ENCODE measurements at regions not wholly inside any gene's neighbourhood (a gene's known extent, or its start where the extent isn't known, plus 50 kb on each side); places are given as distances from the start of the nearest gene placed in this dataset.

DNA sequence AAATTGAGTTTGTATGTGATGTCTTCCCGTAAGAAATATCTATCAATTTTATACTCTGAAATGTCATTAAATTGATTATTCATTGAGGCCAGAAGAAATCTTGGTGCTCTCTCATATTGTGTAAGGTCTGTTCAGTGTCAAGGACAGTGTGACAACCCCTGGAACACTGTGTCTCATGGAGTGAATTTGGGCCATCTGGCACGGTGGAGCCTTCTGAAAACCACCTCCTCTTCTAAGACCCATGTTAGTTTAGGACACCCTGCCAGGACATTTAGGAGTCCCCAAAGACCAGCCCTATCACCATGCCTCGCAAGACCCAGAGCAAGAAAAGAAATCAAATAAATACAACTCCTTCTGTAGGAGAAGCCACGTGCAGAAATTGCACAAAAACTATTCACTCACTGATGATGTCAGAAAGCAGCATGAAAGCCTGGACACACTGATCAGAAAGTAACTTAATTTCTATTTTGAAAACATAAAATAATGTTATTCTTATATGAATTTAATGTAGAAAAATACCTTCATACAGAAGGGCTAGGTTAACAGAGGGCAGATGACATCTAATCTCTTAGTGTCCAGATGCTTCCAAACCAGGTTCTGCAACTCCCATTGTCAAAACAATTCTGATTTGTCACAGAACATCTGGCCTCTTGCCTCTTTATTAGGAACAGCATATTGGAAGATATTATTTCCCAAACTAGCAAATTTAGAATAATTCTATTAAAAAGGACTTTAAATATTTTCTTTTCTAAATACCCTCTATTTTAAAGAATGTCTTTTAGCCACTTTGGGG lies 298.8 kb downstream of the NR2F1-AS1 start:
- Mint-ChIP-seq H3K4me1 (no peaks in the 10 kb centered on the region), H3K9me3 (peaks cover 0 to 11% (median 5%) of the 10 kb centered on the region in 7 donors), H3K36me3 (peaks cover 5% of the 10 kb centered on the region), H3K4me3 (no peak overlapping the region), H3K27ac (no peak overlapping the region), H3K27me3 (peaks cover 4% of the 10 kb centered on the region)
- no peak for ATAC-seq (ENCODE audit: low read depth in 2 of 2)
- Histone ChIP-seq H3K9me3 (ENCODE audit: control insufficient read depth in 2 of 2, low read length in 2 of 2) (no peaks in the 10 kb centered on the region), H3K27ac (ENCODE audit: insufficient read depth, low read length, poor library complexity, severe bottlenecking) (no peak overlapping the region), H3K36me3 (ENCODE audit: control insufficient read depth, insufficient read depth, low read length) (no peaks in the 10 kb centered on the region), H3K4me3 (ENCODE audit: low read depth, low read length) (no peak overlapping the region), H3K27me3 (ENCODE audit: control insufficient read depth, insufficient read depth, low read length) (no peaks in the 10 kb centered on the region), H3K4me1 (ENCODE audit: control insufficient read depth, insufficient read depth, low read length, poor library complexity, severe bottlenecking) (no peaks in the 10 kb centered on the region)
- DNase-seq = no peak

GRCh38 chr5:93280518-93280917 lies 300.5 kb downstream of the NR2F1-AS1 start:
- no peak overlapping the region for H3K27ac Mint-ChIP-seq
- peaks cover 0 to 2% (median 0%) of the 10 kb centered on the region in 7 donors for H3K9me3 Mint-ChIP-seq
- DNase-seq (no peak), ATAC-seq (ENCODE audit: low read depth in 2 of 2) (no peak)
- no peak overlapping the region for H3K4me3 Mint-ChIP-seq
- Histone ChIP-seq H3K4me3 (ENCODE audit: low read depth, low read length) (no peak overlapping the region), H3K36me3 (ENCODE audit: control insufficient read depth, insufficient read depth, low read length) (no peaks in the 10 kb centered on the region), H3K9me3 (ENCODE audit: control insufficient read depth in 2 of 2, low read length in 2 of 2) (no peaks in the 10 kb centered on the region), H3K4me1 (ENCODE audit: control insufficient read depth, insufficient read depth, low read length, poor library complexity, severe bottlenecking) (no peaks in the 10 kb centered on the region), H3K27me3 (ENCODE audit: control insufficient read depth, insufficient read depth, low read length) (no peaks in the 10 kb centered on the region), H3K27ac (ENCODE audit: insufficient read depth, low read length, poor library complexity, severe bottlenecking) (no peak overlapping the region)
- H3K27me3 Mint-ChIP-seq = peaks cover 4% of the 10 kb centered on the region
- no peaks in the 10 kb centered on the region for H3K4me1 Mint-ChIP-seq
- H3K36me3 Mint-ChIP-seq = no peaks in the 10 kb centered on the region

- no peak for DNase-seq
- no peaks in the 10 kb centered on the region for H3K27me3 ChIP-seq (ENCODE audit: control insufficient read depth, insufficient read depth, low read length)
- no peak overlapping the region for H3K27ac ChIP-seq (ENCODE audit: insufficient read depth, low read length, poor library complexity, severe bottlenecking)
- no peak overlapping the region for H3K4me3 Mint-ChIP-seq
- no peak overlapping the region for H3K27ac Mint-ChIP-seq
- peaks cover 0 to 2% (median 0%) of the 10 kb centered on the region in 7 donors for H3K9me3 Mint-ChIP-seq
- H3K9me3 ChIP-seq (ENCODE audit: control insufficient read depth in 2 of 2, low read length in 2 of 2) = no peaks in the 10 kb centered on the region
- H3K4me1 ChIP-seq (ENCODE audit: control insufficient read depth, insufficient read depth, low read length, poor library complexity, severe bottlenecking) = no peaks in the 10 kb centered on the region
- H3K36me3 ChIP-seq (ENCODE audit: control insufficient read depth, insufficient read depth, low read length) = no peaks in the 10 kb centered on the region
- H3K36me3 Mint-ChIP-seq = no peaks in the 10 kb centered on the region
- no peaks in the 10 kb centered on the region for H3K4me1 Mint-ChIP-seq
- no peak for ATAC-seq (ENCODE audit: low read depth in 2 of 2)
- peaks cover 4% of the 10 kb centered on the region for H3K27me3 Mint-ChIP-seq
- H3K4me3 ChIP-seq (ENCODE audit: low read depth, low read length) = no peak overlapping the region
These were observed 301.6 kb downstream of the NR2F1-AS1 start for GRCh38 chr5:93279296-93279963.

GRCh38 chr5:93278896-93279295 lies 302.1 kb downstream of the NR2F1-AS1 start:
- H3K9me3 Mint-ChIP-seq = peaks cover 0 to 2% (median 0%) of the 10 kb centered on the region in 7 donors
- no peak overlapping the region for H3K4me3 Mint-ChIP-seq
- Histone ChIP-seq H3K27me3 (ENCODE audit: control insufficient read depth, insufficient read depth, low read length) (no peaks in the 10 kb centered on the region), H3K4me3 (ENCODE audit: low read depth, low read length) (no peak overlapping the region), H3K36me3 (ENCODE audit: control insufficient read depth, insufficient read depth, low read length) (no peaks in the 10 kb centered on the region), H3K27ac (ENCODE audit: insufficient read depth, low read length, poor library complexity, severe bottlenecking) (no peak overlapping the region), H3K9me3 (ENCODE audit: control insufficient read depth in 2 of 2, low read length in 2 of 2) (no peaks in the 10 kb centered on the region), H3K4me1 (ENCODE audit: control insufficient read depth, insufficient read depth, low read length, poor library complexity, severe bottlenecking) (no peaks in the 10 kb centered on the region)
- H3K27me3 Mint-ChIP-seq = peaks cover 4% of the 10 kb centered on the region
- DNase-seq = no peak
- H3K27ac Mint-ChIP-seq = no peak overlapping the region
- ATAC-seq (ENCODE audit: low read depth in 2 of 2) = no peak
- H3K36me3 Mint-ChIP-seq = no peaks in the 10 kb centered on the region
- no peaks in the 10 kb centered on the region for H3K4me1 Mint-ChIP-seq

DNA sequence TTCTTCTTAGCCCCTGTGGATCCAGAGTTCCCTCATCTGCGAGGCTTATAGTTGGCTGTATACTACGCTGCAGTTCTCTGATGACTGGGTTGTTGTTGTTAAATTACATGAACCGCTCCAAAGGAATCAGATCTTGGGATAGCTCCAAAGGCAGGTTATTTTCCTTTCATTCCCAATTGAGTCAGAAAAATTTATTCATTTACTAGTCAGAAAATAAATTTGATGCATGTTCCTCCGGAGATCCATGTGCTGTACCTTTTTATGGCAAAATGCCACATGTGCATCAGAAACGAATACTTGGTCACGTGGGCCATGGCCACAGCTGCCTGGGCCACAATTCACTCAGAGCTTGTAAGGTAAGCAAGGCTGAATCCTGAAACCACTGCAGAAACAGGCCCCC lies 304.0 kb downstream of the NR2F1-AS1 start:
- Histone ChIP-seq H3K4me1 (ENCODE audit: control insufficient read depth, insufficient read depth, low read length, poor library complexity, severe bottlenecking) (no peaks in the 10 kb centered on the region), H3K9me3 (ENCODE audit: control insufficient read depth in 2 of 2, low read length in 2 of 2) (no peaks in the 10 kb centered on the region), H3K36me3 (ENCODE audit: control insufficient read depth, insufficient read depth, low read length) (no peaks in the 10 kb centered on the region), H3K27me3 (ENCODE audit: control insufficient read depth, insufficient read depth, low read length) (no peaks in the 10 kb centered on the region), H3K27ac (ENCODE audit: insufficient read depth, low read length, poor library complexity, severe bottlenecking) (no peak overlapping the region), H3K4me3 (ENCODE audit: low read depth, low read length) (no peak overlapping the region)
- DNase-seq = no peak
- Mint-ChIP-seq H3K27me3 (peaks cover 4% of the 10 kb centered on the region), H3K4me3 (no peak overlapping the region), H3K4me1 (no peaks in the 10 kb centered on the region), H3K27ac (no peak overlapping the region), H3K9me3 (peaks cover 0 to under 1% (median 0%) of the 10 kb centered on the region in 7 donors), H3K36me3 (no peaks in the 10 kb centered on the region)
- no peak for ATAC-seq (ENCODE audit: low read depth in 2 of 2)

DNA sequence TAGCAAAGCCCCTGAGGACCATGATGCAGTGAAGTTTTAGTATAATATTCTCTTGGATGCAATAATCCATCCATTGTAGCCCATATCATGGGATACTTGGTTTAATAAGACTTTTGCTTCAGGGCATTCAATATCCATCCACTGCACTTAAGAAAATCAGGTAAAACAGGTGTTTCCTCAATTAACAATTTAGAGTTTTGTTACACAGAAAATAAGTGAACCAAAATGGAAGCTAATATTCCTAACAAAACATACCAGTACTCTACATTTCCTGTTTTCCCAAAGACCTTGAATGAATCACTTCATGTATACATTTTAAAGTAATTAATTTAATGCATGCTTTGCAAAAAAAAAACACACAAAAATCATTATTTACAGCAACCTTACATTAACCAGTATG lies 305.6 kb downstream of the NR2F1-AS1 start:
- H3K27ac ChIP-seq (ENCODE audit: insufficient read depth, low read length, poor library complexity, severe bottlenecking) = no peak overlapping the region
- no peak overlapping the region for H3K4me3 Mint-ChIP-seq
- H3K4me3 ChIP-seq (ENCODE audit: low read depth, low read length) = no peak overlapping the region
- H3K27me3 Mint-ChIP-seq = no peaks in the 10 kb centered on the region
- no peaks in the 10 kb centered on the region for H3K36me3 Mint-ChIP-seq
- H3K27me3 ChIP-seq (ENCODE audit: control insufficient read depth, insufficient read depth, low read length) = no peaks in the 10 kb centered on the region
- H3K9me3 Mint-ChIP-seq = peaks cover 0 to 2% (median 0%) of the 10 kb centered on the region in 7 donors
- ATAC-seq (ENCODE audit: low read depth in 2 of 2) (no peak), DNase-seq (no peak)
- H3K9me3 ChIP-seq (ENCODE audit: control insufficient read depth in 2 of 2, low read length in 2 of 2) = no peaks in the 10 kb centered on the region
- H3K27ac Mint-ChIP-seq = no peak overlapping the region
- H3K4me1 ChIP-seq (ENCODE audit: control insufficient read depth, insufficient read depth, low read length, poor library complexity, severe bottlenecking) = no peaks in the 10 kb centered on the region
- no peaks in the 10 kb centered on the region for H3K4me1 Mint-ChIP-seq
- H3K36me3 ChIP-seq (ENCODE audit: control insufficient read depth, insufficient read depth, low read length) = no peaks in the 10 kb centered on the region

- DNase-seq = no peak
- Histone ChIP-seq H3K36me3 (ENCODE audit: control insufficient read depth, insufficient read depth, low read length) (no peaks in the 10 kb centered on the region), H3K27ac (ENCODE audit: insufficient read depth, low read length, poor library complexity, severe bottlenecking) (no peak overlapping the region), H3K4me3 (ENCODE audit: low read depth, low read length) (no peak overlapping the region), H3K4me1 (ENCODE audit: control insufficient read depth, insufficient read depth, low read length, poor library complexity, severe bottlenecking) (no peaks in the 10 kb centered on the region), H3K9me3 (ENCODE audit: control insufficient read depth in 2 of 2, low read length in 2 of 2) (no peaks in the 10 kb centered on the region), H3K27me3 (ENCODE audit: control insufficient read depth, insufficient read depth, low read length) (no peaks in the 10 kb centered on the region)
- Mint-ChIP-seq H3K4me1 (no peaks in the 10 kb centered on the region), H3K27ac (no peak overlapping the region), H3K27me3 (no peaks in the 10 kb centered on the region), H3K36me3 (no peaks in the 10 kb centered on the region), H3K4me3 (no peak overlapping the region), H3K9me3 (peaks cover 0 to 2% (median 0%) of the 10 kb centered on the region in 7 donors)
- no peak for ATAC-seq (ENCODE audit: low read depth in 2 of 2)
These were observed 306.7 kb downstream of the NR2F1-AS1 start for GRCh38 chr5:93274291-93274690.

GRCh38 chr5:93273176-93273575 lies 307.8 kb downstream of the NR2F1-AS1 start:
- H3K4me1 ChIP-seq (ENCODE audit: control insufficient read depth, insufficient read depth, low read length, poor library complexity, severe bottlenecking) = no peaks in the 10 kb centered on the region
- Mint-ChIP-seq H3K4me1 (no peaks in the 10 kb centered on the region), H3K9me3 (peaks cover 0 to 6% (median 3%) of the 10 kb centered on the region in 7 donors), H3K27me3 (no peaks in the 10 kb centered on the region), H3K27ac (no peak overlapping the region), H3K4me3 (no peak overlapping the region), H3K36me3 (no peaks in the 10 kb centered on the region)
- DNase-seq (no peak), ATAC-seq (ENCODE audit: low read depth in 2 of 2) (no peak)
- H3K36me3 ChIP-seq (ENCODE audit: control insufficient read depth, insufficient read depth, low read length) = no peaks in the 10 kb centered on the region
- H3K4me3 ChIP-seq (ENCODE audit: low read depth, low read length) = no peak overlapping the region
- no peaks in the 10 kb centered on the region for H3K9me3 ChIP-seq (ENCODE audit: control insufficient read depth in 2 of 2, low read length in 2 of 2)
- no peaks in the 10 kb centered on the region for H3K27me3 ChIP-seq (ENCODE audit: control insufficient read depth, insufficient read depth, low read length)
- H3K27ac ChIP-seq (ENCODE audit: insufficient read depth, low read length, poor library complexity, severe bottlenecking) = no peak overlapping the region

Data from CD4-positive, CD25-positive, alpha-beta regulatory T cell (primary cell).